NCI-H460 (cell line): ENCODE measurements at regions not wholly inside any gene's neighbourhood (a gene's known extent, or its start where the extent isn't known, plus 50 kb on each side); places are given as distances from the start of the nearest gene placed in this dataset.

Experiments
- DNase-seq: peaks from one replicate; pipeline ENCODE4 v3.0.0-alpha.2; 2016; ENCODE audit warnings: low read depth; ENCODE audit errors: extremely low read depth

DNA sequence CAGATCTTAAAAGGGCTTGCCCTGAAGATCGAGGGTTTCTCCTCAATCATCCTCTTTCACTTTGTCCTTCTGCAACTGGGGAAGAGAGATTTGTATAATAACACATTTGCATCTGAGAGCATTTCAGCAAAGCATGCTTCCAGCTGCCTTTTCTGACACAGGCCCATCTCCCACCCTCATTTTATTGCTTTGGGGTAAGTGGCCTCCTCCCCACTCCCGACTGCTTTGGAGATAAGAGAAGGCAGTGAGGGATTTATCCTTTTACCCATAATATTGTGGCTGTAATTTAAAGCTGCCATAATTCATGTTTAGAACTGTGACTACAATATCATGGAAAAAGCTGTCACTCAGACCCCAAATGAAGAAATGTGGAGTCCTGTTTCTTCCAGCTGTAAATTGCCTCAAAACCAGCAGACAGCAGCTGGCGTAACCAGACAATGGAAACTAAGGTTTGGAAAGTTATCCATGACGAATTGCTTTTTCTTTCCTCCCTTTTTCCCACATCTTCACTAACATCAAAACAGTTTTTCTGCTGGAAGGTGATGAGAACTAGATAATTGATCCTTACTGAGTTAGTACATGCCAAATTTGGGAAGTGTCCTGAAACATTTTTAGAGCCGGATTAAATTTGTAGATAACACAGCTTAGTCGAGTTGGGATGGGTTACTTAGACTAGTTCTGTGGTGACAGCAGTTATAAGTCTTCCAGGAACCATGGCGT is 104.2 kb upstream of the PFN2 start:
- DNase-seq: no peak

GRCh38 chr3:150074277-150074676 is 103.6 kb upstream of the PFN2 start:
- no peak for DNase-seq

- DNase-seq: no peak
Observed at GRCh38 chr3:150073513-150073912, 102.8 kb upstream of the PFN2 start.

GRCh38 chr3:150073031-150073430 is 102.3 kb upstream of the PFN2 start:
- DNase-seq: no peak

DNA sequence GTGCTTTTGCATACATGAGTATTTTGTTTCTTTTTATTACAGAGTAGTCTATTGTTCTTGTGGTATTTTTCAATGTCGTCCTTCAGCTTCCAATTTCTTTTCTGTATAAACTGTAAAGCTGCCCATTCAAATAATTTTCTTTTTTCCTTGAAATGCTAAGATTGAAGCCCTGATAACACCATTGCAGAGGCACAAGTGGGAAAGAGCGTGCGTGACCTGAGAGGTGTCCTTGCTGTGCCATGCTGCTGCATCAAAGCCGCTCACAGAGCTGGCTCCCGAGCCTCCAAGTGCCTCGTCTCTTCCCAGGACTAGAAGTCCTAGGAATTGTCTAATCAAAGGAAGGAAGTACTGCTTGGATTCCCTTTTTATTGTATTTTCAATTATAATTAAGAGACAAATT is 101.9 kb upstream of the PFN2 start:
- no peak for DNase-seq

DNA sequence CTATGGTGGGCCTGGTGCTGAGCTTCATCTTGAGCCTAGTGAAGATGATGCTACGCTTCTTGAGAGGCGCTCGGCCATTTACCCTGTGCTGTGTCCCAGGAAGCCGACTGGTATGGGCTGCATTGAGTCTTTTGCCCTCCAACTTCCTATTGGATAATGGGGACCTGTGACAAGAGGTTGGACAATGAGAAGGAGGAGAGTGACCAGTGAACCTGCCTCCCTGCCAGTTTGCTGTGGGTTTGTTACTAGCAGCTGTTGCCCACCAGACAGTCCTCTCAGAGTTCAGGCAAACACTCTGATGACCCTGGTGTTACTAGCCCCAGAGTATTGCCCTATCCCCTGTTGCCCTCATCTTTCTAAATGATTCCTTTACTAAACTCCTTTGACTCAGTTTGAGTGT is 99.6 kb upstream of the PFN2 start:
- DNase-seq: no peak

- no peak for DNase-seq
Observed at GRCh38 chr3:150069633-150070032, 98.9 kb upstream of the PFN2 start.

- no peak for DNase-seq
Observed at GRCh38 chr3:150069154-150069527, 98.4 kb upstream of the PFN2 start.

GRCh38 chr3:150068440-150069153 is 97.9 kb upstream of the PFN2 start:
- no peak for DNase-seq

DNA sequence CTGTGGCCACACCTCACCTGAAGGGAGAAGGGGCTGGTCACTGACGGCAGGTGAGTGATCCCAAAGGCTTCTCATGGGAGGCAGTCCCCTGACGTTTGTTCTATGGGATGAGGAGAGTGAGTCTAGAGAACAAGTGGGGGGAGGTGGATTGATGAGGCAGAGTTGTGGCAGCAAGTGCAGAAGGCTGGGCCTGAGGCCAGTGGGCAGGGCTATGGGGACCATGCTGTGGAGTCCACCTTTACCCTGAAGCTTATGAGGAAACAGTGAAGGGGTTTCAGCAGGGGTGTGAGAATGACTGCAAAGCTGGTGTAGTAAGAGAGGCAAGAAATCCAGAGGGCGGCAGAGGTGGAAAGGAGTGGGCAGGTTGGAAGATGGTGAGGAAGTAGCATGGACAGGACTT is 96.9 kb upstream of the PFN2 start:
- no peak for DNase-seq

DNA sequence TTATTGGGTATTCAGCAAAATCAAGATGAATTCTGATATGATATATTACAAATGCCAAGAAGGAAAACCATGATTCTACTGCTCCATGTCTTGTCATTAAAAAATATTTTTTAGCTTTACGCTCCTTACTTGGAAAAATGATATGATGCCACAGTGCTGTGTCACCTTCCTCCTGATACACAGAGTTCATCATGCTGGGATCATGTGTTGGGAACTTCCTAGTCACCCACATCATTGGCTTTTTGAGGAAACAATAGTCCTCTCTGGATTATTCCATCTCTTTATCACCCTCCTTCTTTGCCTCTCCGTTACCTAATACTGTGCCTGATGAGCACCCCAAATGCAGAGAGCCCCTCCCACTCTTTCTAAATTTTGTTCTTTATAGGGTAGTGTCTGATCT is 94.3 kb upstream of the PFN2 start:
- DNase-seq: no peak

DNA sequence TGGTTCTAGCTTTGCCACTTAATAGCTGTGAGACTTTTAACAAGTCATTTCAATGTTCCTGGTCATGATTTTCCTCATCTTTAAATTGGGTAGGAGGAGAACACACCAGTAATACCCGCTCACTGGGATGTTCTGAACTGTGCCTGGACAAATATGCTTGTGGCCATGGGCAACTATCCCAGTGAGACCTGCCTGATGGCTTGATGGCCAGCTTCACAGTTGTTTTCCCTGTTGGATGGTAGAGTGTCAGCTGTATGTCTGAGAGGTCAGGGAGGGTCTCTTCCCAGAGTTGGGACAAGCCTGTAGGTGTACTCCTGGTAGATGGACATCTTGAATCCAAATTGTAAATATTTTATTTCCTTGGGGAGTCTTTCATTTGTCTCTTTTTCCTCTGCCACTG is 92.5 kb upstream of the PFN2 start:
- no peak for DNase-seq

DNA sequence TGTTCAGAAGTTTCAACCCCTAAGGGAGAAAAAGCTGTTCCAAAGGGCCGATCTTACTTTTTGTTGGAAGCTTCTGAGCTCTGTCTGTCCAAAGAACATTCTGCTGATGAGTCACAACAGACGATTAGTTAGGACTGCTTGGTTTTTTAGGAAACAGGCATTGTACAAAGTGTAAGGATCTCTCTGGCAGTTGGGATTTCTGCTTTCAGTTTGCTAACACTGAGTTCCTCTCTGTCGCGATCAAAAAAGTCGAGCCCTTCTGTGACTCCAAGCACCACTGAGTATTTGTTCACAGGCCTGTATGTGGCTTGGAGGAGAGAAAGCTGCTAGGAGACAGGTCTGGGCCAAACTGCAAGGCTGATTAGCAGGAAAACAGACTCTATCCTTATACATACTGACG is 91.8 kb upstream of the PFN2 start:
- DNase-seq: no peak

DNA sequence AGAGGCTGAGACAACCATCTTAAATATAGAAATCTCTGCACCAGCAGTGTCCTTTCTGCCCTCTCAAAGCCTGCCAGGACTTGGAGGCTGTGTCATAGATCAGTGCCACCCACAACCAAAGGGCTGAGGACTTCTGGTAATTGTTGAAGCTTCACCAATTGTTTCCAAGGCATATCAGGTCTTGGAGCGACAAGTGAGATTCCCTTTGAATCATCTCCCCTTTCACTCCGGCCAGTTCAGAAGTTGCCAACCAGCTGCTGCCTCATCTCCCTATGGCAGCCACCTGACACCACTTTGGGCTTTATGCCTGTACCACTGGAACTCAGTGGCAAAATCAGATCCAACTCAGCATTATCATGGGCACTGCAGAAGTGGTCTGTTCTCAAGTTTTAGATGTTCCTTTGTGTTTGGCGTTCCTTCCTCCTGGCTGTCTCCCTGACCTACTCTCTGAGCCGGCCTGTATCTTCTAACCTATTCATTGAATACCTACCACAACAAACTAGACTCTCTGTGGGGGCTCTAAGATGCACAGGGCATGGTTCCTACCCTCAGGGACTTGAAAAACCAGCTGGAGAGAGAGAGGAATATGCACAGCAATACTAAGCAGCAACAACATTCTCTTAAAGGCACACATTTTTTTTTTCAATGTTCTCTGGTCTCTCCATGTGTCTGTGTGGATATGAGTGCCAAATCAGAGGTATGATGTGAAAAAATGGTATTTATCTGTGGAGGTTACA is 90.8 kb upstream of the PFN2 start:
- no peak for DNase-seq

DNA sequence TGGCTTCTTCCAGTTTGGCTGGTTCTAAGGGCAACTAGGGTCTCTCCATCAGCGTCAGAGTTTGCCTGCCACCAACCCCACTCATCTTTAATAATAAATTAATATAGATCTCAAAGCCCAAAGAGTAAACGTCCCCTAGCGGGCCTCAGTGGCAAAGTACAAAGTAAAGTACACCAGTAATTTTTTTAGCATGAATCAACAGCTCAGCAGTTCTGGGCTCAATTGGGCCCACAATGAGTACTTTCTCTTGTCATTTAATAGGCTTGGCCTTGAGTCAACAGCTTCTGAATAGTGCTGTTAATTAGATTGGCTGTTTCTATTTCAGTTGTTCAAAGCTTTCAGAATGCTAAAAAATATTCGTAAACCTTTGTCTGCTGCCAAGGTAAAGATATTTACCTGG is 89.0 kb upstream of the PFN2 start:
- no peak for DNase-seq

DNA sequence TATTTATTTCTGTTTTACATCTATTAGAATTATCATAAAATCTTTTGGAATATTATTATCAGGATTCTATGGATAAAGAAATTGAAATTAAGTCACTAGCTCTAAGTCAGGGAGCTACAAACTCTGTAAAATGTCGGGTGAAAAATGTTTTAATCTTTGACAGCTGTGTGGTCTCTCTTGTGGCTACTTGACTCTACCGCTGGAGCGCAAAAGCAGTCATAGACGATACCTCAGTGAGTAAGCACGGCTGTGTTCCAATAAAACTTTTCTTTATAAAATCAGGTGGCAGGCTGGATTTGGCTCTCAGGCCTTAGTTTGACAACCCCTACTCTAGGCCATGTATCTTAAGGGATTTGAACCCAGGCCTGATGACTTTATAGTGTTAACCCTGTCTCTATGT is 88.5 kb upstream of the PFN2 start:
- DNase-seq: no peak

- DNase-seq: no peak
Observed at GRCh38 chr3:150057227-150057626, 86.5 kb upstream of the PFN2 start.

GRCh38 chr3:150055332-150055731 is 84.6 kb upstream of the PFN2 start:
- DNase-seq: no peak

- DNase-seq: no peak
Observed at GRCh38 chr3:150054635-150055034, 83.9 kb upstream of the PFN2 start.

DNA sequence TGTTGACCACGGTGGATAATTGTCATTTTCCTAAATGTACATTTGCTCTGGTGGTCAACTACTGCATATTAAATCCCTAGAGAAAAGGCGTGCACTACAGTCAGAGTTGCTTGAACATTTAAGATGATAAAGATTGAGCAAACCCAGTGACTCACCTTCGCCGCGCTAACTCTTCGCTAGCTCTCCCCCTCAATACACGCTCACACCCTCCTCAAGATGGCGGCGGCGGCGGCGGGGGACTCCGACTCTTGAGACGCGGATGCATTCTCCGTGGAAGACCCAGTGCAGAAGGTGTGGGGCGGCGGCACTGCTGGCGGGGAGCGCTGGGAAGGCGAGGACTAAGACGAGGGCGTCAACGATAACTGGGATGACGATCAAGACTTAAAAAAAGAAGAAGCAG is 79.8 kb upstream of the PFN2 start:
- DNase-seq: no peak

DNA sequence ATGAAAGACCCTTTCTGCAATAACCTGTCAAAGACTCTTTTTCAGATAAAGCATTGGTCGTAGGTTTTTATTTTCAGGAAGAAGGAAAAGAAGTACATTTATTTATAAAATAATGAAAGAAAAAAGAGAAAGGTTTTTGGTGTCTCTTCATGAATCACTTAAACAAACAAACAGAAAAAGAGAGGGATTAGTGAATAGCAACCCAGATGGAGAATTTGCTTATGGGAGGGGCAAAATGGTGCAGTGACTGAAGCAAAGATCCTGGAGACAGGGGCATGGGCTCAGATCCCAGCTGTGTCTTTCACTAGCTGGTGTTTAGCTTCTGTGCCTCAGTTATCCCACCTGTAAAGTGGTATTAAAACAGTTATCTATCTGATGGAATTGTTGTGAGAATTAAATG is 78.6 kb upstream of the PFN2 start:
- DNase-seq: no peak

- no peak for DNase-seq
Observed at GRCh38 chr3:150041877-150042276, 71.2 kb upstream of the PFN2 start.
